Neural cell (in vitro differentiated cells): ENCODE measurements at regions not wholly inside any gene's neighbourhood (a gene's known extent, or its start where the extent isn't known, plus 50 kb on each side); places are given as distances from the start of the nearest gene placed in this dataset.

Experiments
- H2AFZ ChIP-seq: fragments of 200-600, 300-800 bp; sonication (generic), shearing (Covaris generic); 2 replicates; pipeline ENCODE4 v1.6.0; 2014; ENCODE audit warnings: low read depth, mild to moderate bottlenecking, antibody characterized with exemption, low read length, moderate library complexity
- H3F3A ChIP-seq: fragments of 200-600 bp; shearing (Covaris generic); 2 replicates; pipeline ENCODE4 v1.6.1; 2016; ENCODE audit warnings: mild to moderate bottlenecking, moderate library complexity, mixed read lengths, antibody characterized with exemption, low read length; ENCODE audit not compliant: insufficient read depth, poor library complexity, severe bottlenecking
- H3K27ac ChIP-seq: fragments of 200-600, 300-800 bp; sonication (generic), shearing (Covaris generic); 2 replicates; pipeline ENCODE4 v1.5.1; 2014; ENCODE audit warnings: mild to moderate bottlenecking, low read length, moderate library complexity
- H3K27me3 ChIP-seq: fragments of 300-800, 200-600 bp; sonication (generic), shearing (Covaris generic); 2 replicates; pipeline ENCODE4 v1.6.0; 2014; ENCODE audit warnings: mild to moderate bottlenecking, low read depth, low read length, moderate library complexity; ENCODE audit not compliant: insufficient read depth
- H3K36me3 ChIP-seq: fragments of 300-800, 200-600 bp; sonication (generic), shearing (Covaris generic); 2 replicates; pipeline ENCODE4 v1.5.1; 2014; ENCODE audit warnings: mild to moderate bottlenecking, antibody characterized with exemption, low read length, moderate library complexity; ENCODE audit not compliant: insufficient read depth
- H3K4me2 ChIP-seq: fragments of 300-800, 200-600 bp; sonication (generic), shearing (Covaris generic); 2 replicates; pipeline ENCODE4 v1.6.0; 2014; ENCODE audit warnings: mild to moderate bottlenecking, low read length
- H3K4me3 ChIP-seq: fragments of 300-800, 200-600 bp; sonication (generic), shearing (Covaris generic); 2 replicates; pipeline ENCODE4 v1.5.1; 2014; ENCODE audit warnings: mild to moderate bottlenecking, low read length, moderate library complexity
- H3K79me2 ChIP-seq: fragments of 200-600 bp; shearing (Covaris generic); replicated peaks from 2 replicates; pipeline ENCODE4 v1.6.0; 2014; ENCODE audit warnings: mild to moderate bottlenecking, low read length, moderate library complexity; ENCODE audit not compliant: insufficient read depth
- H3K9ac ChIP-seq: fragments of 300-800, 200-600 bp; sonication (generic), shearing (Covaris generic); 2 replicates; pipeline ENCODE4 v1.6.1; 2016; ENCODE audit warnings: mild to moderate bottlenecking, low read length, mixed read lengths
- H3K9me2 ChIP-seq: fragments of 200-600 bp; shearing (Covaris generic); 2 replicates; pipeline ENCODE4 v1.6.1; 2016; ENCODE audit warnings: mild to moderate bottlenecking, low read length, mixed read lengths; ENCODE audit not compliant: insufficient read depth
- H3K9me3 ChIP-seq: fragments of 200-600, 300-800 bp; sonication (generic), shearing (Covaris generic); 2 replicates; pipeline ENCODE4 v1.6.1; 2016; ENCODE audit warnings: mild to moderate bottlenecking, mixed run types, low read length, moderate library complexity, mixed read lengths
- H4K20me1 ChIP-seq: fragments of 200-600 bp; shearing (Covaris generic); 2 replicates; pipeline ENCODE4 v1.6.1; 2016; ENCODE audit warnings: mild to moderate bottlenecking, mixed run types; ENCODE audit not compliant: insufficient read depth
- CTCF ChIP-seq: fragments of 450-650 bp; IDR thresholded peaks from 2 replicates; pipeline ENCODE4 v1.5.1; 2014; ENCODE audit warnings: antibody characterized with exemption, mild to moderate bottlenecking, moderate library complexity; ENCODE audit not compliant: poor library complexity, severe bottlenecking
- EP300 ChIP-seq: fragments of 450-650 bp; conservative IDR thresholded peaks from 2 replicates; pipeline ENCODE4 v1.6.1; 2014; ENCODE audit warnings: antibody characterized with exemption, mild to moderate bottlenecking, moderate library complexity; ENCODE audit not compliant: poor library complexity, severe bottlenecking
- EZH2 ChIP-seq: fragments of 200-600, 300-800 bp; shearing (Covaris generic), sonication (generic); IDR thresholded peaks from 2 replicates; pipeline ENCODE4 v1.6.1; 2014; ENCODE audit warnings: antibody characterized with exemption, low read length, borderline replicate concordance, mild to moderate bottlenecking; ENCODE audit not compliant: insufficient read depth, poor library complexity, severe bottlenecking
- MXI1 ChIP-seq: fragments of 450-650 bp; conservative IDR thresholded peaks from 2 replicates; pipeline ENCODE4 v1.6.1; 2014; ENCODE audit warnings: antibody characterized with exemption, mild to moderate bottlenecking; ENCODE audit not compliant: poor library complexity, severe bottlenecking
- POLR2AphosphoS5 ChIP-seq: IDR thresholded peaks from 2 replicates; pipeline ENCODE4 v1.6.1; 2012
- RAD21 ChIP-seq: fragments of 450-650 bp; conservative IDR thresholded peaks from 2 replicates; pipeline ENCODE4 v1.6.1; 2014; ENCODE audit warnings: antibody characterized with exemption, mild to moderate bottlenecking, moderate library complexity
- REST ChIP-seq: IDR thresholded peaks from 2 replicates; pipeline ENCODE4 v1.6.1; 2012; ENCODE audit warnings: borderline replicate concordance
- SMC3 ChIP-seq: fragments of 450-650 bp; conservative IDR thresholded peaks from 2 replicates; pipeline ENCODE4 v1.6.1; 2014; ENCODE audit warnings: antibody characterized with exemption, mild to moderate bottlenecking, moderate library complexity; ENCODE audit not compliant: poor library complexity
- TAF1 ChIP-seq: IDR thresholded peaks from 2 replicates; pipeline ENCODE4 v1.6.1; 2012; ENCODE audit warnings: low read depth

GRCh38 chr5:17694371-17694770, 60.1 kb downstream of the TAF11L14 start:
- Histone ChIP-seq H3K36me3 (no peaks in the 10 kb centered on the region), H3K9ac (no peak overlapping the region), H3K27me3 (no peaks in the 10 kb centered on the region), H3K9me3 (no peaks in the 10 kb centered on the region), H2AFZ (no peak overlapping the region), H3K9me2 (no peaks in the 10 kb centered on the region), H3K27ac (no peak overlapping the region), H3F3A (no peaks in the 10 kb centered on the region), H3K4me2 (no peak overlapping the region), H3K79me2 (no peaks in the 10 kb centered on the region), H4K20me1 (no peaks in the 10 kb centered on the region), H3K4me3 (no peak overlapping the region)
- no peak for TF ChIP-seq TAF1
- no peak for TF ChIP-seq EZH2
- no peak for TF ChIP-seq RAD21
- TF ChIP-seq MXI1 = no peak

GRCh38 chr5:17694914-17695313, 60.7 kb downstream of the TAF11L14 start:
- TF ChIP-seq RAD21 (no peak), REST (no peak), MXI1 (no peak), TAF1 (no peak)
- Histone ChIP-seq H3F3A (no peaks in the 10 kb centered on the region), H3K4me2 (no peak overlapping the region), H3K9ac (no peak overlapping the region), H3K9me2 (no peaks in the 10 kb centered on the region), H3K9me3 (no peaks in the 10 kb centered on the region), H3K27me3 (no peaks in the 10 kb centered on the region), H3K27ac (no peak overlapping the region), H3K4me3 (no peak overlapping the region), H2AFZ (no peak overlapping the region), H4K20me1 (no peaks in the 10 kb centered on the region), H3K79me2 (no peaks in the 10 kb centered on the region), H3K36me3 (no peaks in the 10 kb centered on the region)

GRCh38 chr5:17696627-17697026, 62.4 kb downstream of the TAF11L14 start:
- Histone ChIP-seq H3K27me3 (no peaks in the 10 kb centered on the region), H3K9ac (no peak overlapping the region), H3K27ac (no peak overlapping the region), H3K36me3 (no peaks in the 10 kb centered on the region), H4K20me1 (no peaks in the 10 kb centered on the region), H3F3A (no peaks in the 10 kb centered on the region), H3K9me2 (no peaks in the 10 kb centered on the region), H2AFZ (no peak overlapping the region), H3K9me3 (peaks cover 9% of the 10 kb centered on the region), H3K4me2 (no peak overlapping the region), H3K79me2 (no peaks in the 10 kb centered on the region), H3K4me3 (no peak overlapping the region)
- no peak for TF ChIP-seq SMC3
- no peak for TF ChIP-seq CTCF
- TF ChIP-seq TAF1 = no peak
- TF ChIP-seq EZH2 = no peak
- TF ChIP-seq REST = no peak
- TF ChIP-seq EP300 = no peak
- no peak for TF ChIP-seq MXI1
- TF ChIP-seq POLR2AphosphoS5 = no peak
- no peak for TF ChIP-seq RAD21
